Gastroesophageal sphincter (tissue), 4 donors: ENCODE measurements at regions not wholly inside any gene's neighbourhood (a gene's known extent, or its start where the extent isn't known, plus 50 kb on each side); places are given as distances from the start of the nearest gene placed in this dataset.

ENCODE experiments used
- ATAC-seq: fragments of 150-250 bp; one replicate; pipeline ENCODE4 v1.9.1; 2016; ENCODE audit warnings: mild to moderate bottlenecking, moderate library complexity
- H3K27ac ChIP-seq, 4 donors: fragments of 200-600 bp; sonication (generic) in 3 of 4; 1 replicate in 3 of 4; 2 replicates in 1 of 4; pipeline ENCODE4 v1.5.1; 2016 to 2019
- H3K27me3 ChIP-seq: fragments of 200-600 bp; sonication (generic); one replicate; pipeline ENCODE4 v1.5.1; 2019
- H3K36me3 ChIP-seq, 2 donors: fragments of 200-600 bp; sonication (generic); one replicate each; pipeline ENCODE4 v1.5.1; 2019; ENCODE audit warnings: control low read depth in 1 of 2
- H3K4me1 ChIP-seq, 3 donors: fragments of 200-600 bp; sonication (generic); 1 replicate in 2 of 3; 2 replicates in 1 of 3; pipeline ENCODE4 v1.5.1; 2016 to 2019; ENCODE audit warnings: control low read depth in 2 of 3
- H3K4me3 ChIP-seq, 2 donors: fragments of 200-600 bp; sonication (generic); one replicate each; pipeline ENCODE4 v1.5.1; 2019; ENCODE audit warnings: mild to moderate bottlenecking in 1 of 2, moderate library complexity in 1 of 2
- H3K9me3 ChIP-seq, 3 donors: fragments of 200-600 bp; sonication (generic); one replicate each; pipeline ENCODE4 v1.5.1; 2017 to 2019; ENCODE audit warnings: control low read depth in 2 of 3
- EP300 ChIP-seq: sonication (generic); formaldehyde crosslinking; IDR thresholded peaks from one replicate; pipeline ENCODE4 v1.6.1; 2017; ENCODE audit warnings: antibody characterized with exemption, mild to moderate bottlenecking
- POLR2A ChIP-seq, 2 donors: fragments of 450-650 bp; IDR thresholded peaks; one replicate each; pipeline ENCODE4 v1.6.1; 2017; ENCODE audit warnings: antibody characterized with exemption in 2 of 2, mild to moderate bottlenecking in 2 of 2, moderate library complexity in 1 of 2
- POLR2AphosphoS5 ChIP-seq: sonication (generic); formaldehyde crosslinking; IDR thresholded peaks from one replicate; pipeline ENCODE4 v1.6.1; 2017; ENCODE audit warnings: antibody characterized with exemption
- WGBS, 2 donors: methylation state at CpG; one replicate each; pipeline ENCODE4 v1.1.5; 2018; ENCODE audit warnings: low coverage in 1 of 2; 5-methylcytosine and 5-hydroxymethylcytosine counted together
- TF ChIP-seq, protein P1 (sequence below), 4 experiments: fragments of 200-600 bp in 2 of 4; fragments of 450-650 bp in 2 of 4; sonication (generic) in 1 of 4; IDR thresholded peaks; one replicate each; pipeline ENCODE4 v1.5.1; 2017 to 2019; ENCODE audit warnings: antibody characterized with exemption in 4 of 4, mild to moderate bottlenecking in 2 of 4, moderate library complexity in 2 of 4

DNA sequence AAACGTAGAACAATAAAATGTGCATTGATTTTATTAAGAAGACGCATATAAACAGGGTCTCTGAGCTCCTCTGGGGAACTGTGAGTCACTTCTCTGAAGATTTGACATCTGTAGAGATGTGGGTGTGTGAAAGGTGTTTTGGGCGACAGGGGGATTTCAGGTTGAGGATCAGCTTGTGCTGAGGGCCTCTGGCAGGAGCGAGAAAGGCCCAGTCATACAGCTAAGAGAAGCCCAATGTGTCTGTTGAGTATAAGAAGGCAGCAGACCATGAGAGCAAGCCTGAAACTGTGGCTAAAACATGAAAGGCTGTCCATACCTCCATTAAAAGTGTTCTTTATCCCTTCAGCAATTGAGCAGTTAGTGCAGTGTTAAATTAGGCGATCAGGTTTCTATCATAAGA is 406.5 kb upstream of the MON1B start:
- peaks cover 0 to 16% (median 0%) of the 10 kb centered on the region in 3 donors for H3K9me3 ChIP-seq
- no peaks in the 10 kb centered on the region for H3K4me1 ChIP-seq
- no peaks in the 10 kb centered on the region for H3K36me3 ChIP-seq
- no peak overlapping the region for H3K4me3 ChIP-seq
- whole genome bisulfite sequencing, 2 donors, result 55 to 80% methylated on average over 2 to 5 of the region's 5 CpGs
- no peak for ATAC-seq
- no peaks in the 10 kb centered on the region for H3K27me3 ChIP-seq
- no peak for TF ChIP-seq POLR2A (IDR thresholded peaks at IDR 0.05)
- no peak overlapping the region for H3K27ac ChIP-seq

DNA sequence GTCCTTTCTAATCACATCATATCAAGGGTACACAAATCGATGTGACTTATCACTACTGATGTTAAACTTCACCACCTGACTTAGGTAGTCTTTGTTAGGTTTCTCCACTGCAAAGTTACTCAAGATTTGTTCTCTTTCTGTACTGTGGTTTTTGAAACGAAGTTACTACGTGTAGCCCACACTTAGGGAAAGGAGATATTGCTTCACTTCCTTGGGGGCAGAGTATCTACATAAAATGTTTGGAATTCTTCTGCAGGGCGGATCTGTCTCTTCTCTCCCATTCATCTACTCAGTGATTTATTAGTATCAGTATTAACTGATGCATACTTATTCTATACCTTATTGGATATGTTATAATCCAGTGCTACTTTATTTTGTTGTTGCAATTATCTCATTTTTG is 403.6 kb upstream of the MON1B start:
- WGBS, 2 donors, result 85 to 88% methylated on average over 4 of the region's 4 CpGs
- TF ChIP-seq POLR2AphosphoS5 (no peak), EP300 (no peak)
- TF ChIP-seq, protein P1, sequence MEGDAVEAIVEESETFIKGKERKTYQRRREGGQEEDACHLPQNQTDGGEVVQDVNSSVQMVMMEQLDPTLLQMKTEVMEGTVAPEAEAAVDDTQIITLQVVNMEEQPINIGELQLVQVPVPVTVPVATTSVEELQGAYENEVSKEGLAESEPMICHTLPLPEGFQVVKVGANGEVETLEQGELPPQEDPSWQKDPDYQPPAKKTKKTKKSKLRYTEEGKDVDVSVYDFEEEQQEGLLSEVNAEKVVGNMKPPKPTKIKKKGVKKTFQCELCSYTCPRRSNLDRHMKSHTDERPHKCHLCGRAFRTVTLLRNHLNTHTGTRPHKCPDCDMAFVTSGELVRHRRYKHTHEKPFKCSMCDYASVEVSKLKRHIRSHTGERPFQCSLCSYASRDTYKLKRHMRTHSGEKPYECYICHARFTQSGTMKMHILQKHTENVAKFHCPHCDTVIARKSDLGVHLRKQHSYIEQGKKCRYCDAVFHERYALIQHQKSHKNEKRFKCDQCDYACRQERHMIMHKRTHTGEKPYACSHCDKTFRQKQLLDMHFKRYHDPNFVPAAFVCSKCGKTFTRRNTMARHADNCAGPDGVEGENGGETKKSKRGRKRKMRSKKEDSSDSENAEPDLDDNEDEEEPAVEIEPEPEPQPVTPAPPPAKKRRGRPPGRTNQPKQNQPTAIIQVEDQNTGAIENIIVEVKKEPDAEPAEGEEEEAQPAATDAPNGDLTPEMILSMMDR (IDR thresholded peaks at IDR 0.05), result no peak
- no peak overlapping the region for H3K27ac ChIP-seq
- ATAC-seq, result no peak
- no peak overlapping the region for H3K4me3 ChIP-seq
- H3K27me3 ChIP-seq, result no peaks in the 10 kb centered on the region
- no peaks in the 10 kb centered on the region for H3K4me1 ChIP-seq
- H3K9me3 ChIP-seq, result peaks cover 0 to 12% (median 0%) of the 10 kb centered on the region in 3 donors
- no peaks in the 10 kb centered on the region for H3K36me3 ChIP-seq

DNA sequence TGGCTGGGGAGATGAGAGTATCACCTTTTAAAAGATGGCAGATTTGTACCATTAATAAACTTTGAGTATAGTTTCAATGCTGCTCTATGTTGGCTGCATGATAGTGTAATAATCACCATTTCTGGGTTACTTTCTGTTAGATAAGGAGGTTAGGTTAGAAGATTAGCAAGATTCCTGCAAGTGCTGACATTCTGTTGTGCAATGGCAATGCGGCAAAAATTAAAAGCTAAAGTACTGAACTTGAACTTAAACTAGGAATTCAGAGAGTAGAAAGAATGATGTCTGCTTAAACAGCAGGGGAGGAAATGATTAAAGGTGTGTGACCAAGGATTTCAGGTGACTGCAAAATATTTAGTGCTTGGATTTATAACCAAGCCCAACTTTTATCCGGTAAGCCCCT is 399.8 kb upstream of the MON1B start:
- H3K4me3 ChIP-seq, result no peak overlapping the region
- WGBS, 2 donors, result 95 to 96% methylated on average over 2 of the region's 2 CpGs
- no peaks in the 10 kb centered on the region for H3K27me3 ChIP-seq
- H3K4me1 ChIP-seq, result no peaks in the 10 kb centered on the region
- H3K36me3 ChIP-seq, result no peaks in the 10 kb centered on the region
- no peak overlapping the region for H3K27ac ChIP-seq
- TF ChIP-seq POLR2A (IDR thresholded peaks at IDR 0.05), result no peak
- TF ChIP-seq, protein P1 (IDR thresholded peaks at IDR 0.05), result no peak
- TF ChIP-seq EP300, result no peak
- ATAC-seq, result no peak
- peaks cover 0 to 8% (median 0%) of the 10 kb centered on the region in 3 donors for H3K9me3 ChIP-seq

DNA sequence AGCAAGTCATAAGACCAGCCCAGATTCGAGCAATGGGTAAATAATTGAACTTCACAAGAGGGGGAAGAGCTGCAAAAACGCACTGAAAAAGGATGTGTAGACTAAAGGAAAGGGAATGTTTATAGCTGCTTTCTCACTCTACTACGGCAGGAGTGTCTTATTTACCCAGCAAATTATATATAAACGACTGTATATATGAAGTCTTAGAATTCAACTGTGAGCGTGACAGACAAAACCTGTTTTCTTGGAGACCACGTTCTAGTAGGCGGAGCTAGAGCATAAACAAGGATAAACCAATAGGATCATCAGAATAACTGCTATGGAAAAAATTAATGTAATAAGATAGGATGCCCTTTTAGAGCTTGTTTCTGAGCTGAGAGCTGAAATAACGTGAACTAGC is 394.6 kb upstream of the MON1B start:
- 46% methylated on average over 7 of the region's 8 CpGs for WGBS, 2 donors
- ATAC-seq, result no peak
- H3K4me3 ChIP-seq, result no peak overlapping the region
- H3K36me3 ChIP-seq, result no peaks in the 10 kb centered on the region
- H3K4me1 ChIP-seq, result no peaks in the 10 kb centered on the region
- TF ChIP-seq, protein P1 (IDR thresholded peaks at IDR 0.05), result no peak
- TF ChIP-seq POLR2A (IDR thresholded peaks at IDR 0.05), result no peak
- no peak for TF ChIP-seq EP300
- no peak for TF ChIP-seq POLR2AphosphoS5
- no peaks in the 10 kb centered on the region for H3K9me3 ChIP-seq
- H3K27me3 ChIP-seq, result no peaks in the 10 kb centered on the region
- no peak overlapping the region for H3K27ac ChIP-seq

DNA sequence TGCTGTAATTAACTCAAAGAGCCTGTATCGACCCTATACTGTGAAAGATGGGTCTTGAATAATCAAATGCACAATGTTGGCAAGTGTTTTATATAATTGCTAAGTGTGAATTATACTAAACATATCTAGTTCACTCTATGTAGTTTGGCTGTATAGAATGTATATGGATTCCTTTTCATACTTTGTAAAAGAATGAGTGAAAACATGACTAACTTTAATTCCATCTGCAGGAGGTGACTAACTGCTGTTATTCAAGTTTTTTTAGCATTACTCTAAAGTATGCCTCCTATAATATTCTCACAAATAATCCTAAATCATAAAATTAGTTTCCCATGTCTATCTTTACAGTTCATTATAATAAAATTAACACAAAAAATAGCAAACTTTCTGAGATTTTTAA is 394.0 kb upstream of the MON1B start:
- no peaks in the 10 kb centered on the region for H3K4me1 ChIP-seq
- no peak overlapping the region for H3K4me3 ChIP-seq
- no peak for ATAC-seq
- 27 to 82% methylated on average over 1 of the region's 1 CpG for WGBS, 2 donors
- H3K27me3 ChIP-seq, result no peaks in the 10 kb centered on the region
- no peaks in the 10 kb centered on the region for H3K36me3 ChIP-seq
- H3K9me3 ChIP-seq, result no peaks in the 10 kb centered on the region
- TF ChIP-seq POLR2AphosphoS5 (no peak), POLR2A (IDR thresholded peaks at IDR 0.05) (no peak), EP300 (no peak)
- TF ChIP-seq, protein P1 (IDR thresholded peaks at IDR 0.05), result no peak
- H3K27ac ChIP-seq, result no peak overlapping the region

DNA sequence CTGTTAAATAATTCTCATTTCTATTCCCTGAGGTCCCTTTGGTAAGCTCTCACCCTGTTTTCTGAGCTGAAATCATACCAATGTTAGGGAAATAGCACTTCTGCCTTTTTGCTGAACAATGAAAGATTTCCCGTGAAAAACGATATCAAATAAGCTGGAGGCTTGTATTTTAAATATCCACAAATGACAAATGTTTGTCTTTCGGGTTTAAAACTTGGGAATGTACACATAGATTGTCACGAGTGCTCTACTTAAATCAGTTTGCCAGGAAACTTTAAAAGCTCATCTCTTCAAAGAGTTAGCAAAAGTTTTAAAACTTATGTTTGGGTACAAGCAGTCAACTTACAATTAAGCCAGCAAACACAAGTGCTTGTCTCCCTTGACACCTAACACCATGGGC is 393.5 kb upstream of the MON1B start:
- TF ChIP-seq, protein P1 (IDR thresholded peaks at IDR 0.05), result no peak
- TF ChIP-seq POLR2AphosphoS5 (no peak), POLR2A (IDR thresholded peaks at IDR 0.05) (no peak), EP300 (no peak)
- 38 to 46% methylated on average over 4 of the region's 4 CpGs for WGBS, 2 donors
- Histone ChIP-seq H3K27ac (no peak overlapping the region), H3K36me3 (no peaks in the 10 kb centered on the region), H3K27me3 (no peaks in the 10 kb centered on the region), H3K4me1 (no peaks in the 10 kb centered on the region), H3K9me3 (no peaks in the 10 kb centered on the region), H3K4me3 (no peak overlapping the region)
- no peak for ATAC-seq
